ENCODE measurements at regions not wholly inside any gene's neighbourhood (a gene's known extent, or its start where the extent isn't known, plus 50 kb on each side); places are given as distances from the start of the nearest gene placed in this dataset.

DNA sequence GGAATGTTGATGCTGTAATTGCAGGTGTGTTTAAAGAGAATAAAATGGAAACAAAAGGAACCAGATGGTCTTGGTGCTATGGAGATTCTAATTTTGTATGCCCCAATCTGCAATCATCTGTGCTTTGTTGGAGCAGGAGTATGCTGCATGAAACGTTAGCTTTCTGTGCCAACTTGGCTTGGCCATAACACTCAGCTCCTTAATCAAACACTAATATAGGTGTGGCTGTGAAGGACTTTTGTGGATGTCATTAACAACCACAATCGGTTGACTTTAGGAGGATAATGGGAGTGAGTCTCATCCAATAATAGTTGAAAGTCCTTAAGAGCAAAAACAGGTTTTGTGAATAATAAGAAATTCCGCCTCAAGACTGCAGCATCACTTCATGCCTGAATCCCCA is 399.2 kb downstream of the NLGN4X start:
- DNase-seq, result no peak

GRCh38 chrX:5829060-5829459 is 399.6 kb downstream of the NLGN4X start:
- DNase-seq, result no peak

GRCh38 chrX:5823903-5824302 is 404.8 kb downstream of the NLGN4X start:
- no peak for DNase-seq

DNA sequence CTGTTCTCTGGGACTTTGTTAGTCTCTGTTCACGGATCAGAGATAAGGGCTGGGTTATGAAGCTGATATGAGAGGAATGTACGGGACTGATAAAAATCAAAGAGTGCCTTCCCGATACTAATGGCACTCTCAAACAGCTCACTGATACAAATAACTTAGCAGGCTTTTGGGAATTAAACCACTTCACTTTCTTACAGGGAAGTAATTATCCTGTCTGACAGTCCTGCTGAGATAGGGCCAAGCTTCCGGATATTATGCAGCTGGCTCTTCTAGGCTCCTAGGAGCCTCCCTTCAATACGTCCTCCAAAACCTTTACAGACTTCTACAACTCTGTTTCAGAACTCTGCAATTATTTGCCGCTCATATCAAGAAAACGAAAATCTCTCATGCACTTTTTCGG is 418.0 kb downstream of the NLGN4X start:
- DNase-seq, result no peak

GRCh38 chrX:5807181-5807580 is 421.5 kb downstream of the NLGN4X start:
- no peak for DNase-seq

DNA sequence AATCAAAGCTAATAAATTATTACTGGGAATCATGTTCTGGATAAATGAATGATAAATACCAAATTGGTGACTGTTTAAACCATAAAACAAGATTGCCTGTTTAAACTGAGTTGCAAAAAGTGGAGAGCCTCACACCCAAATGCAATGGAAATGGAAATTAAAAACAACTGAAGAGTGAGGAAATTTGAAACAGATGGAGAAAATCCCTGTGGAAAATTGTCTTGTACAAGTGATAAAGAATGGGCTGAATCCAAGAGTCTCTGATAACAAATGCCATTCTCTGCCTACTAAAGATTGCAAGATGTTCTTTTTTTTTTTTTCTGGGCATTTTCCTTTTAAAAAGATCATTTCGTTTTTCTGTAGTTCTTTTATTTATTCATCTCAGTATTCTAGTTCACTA is 426.3 kb downstream of the NLGN4X start:
- DNase-seq, result no peak

GRCh38 chrX:5791721-5792120 is 436.9 kb downstream of the NLGN4X start:
- no peak for DNase-seq

DNA sequence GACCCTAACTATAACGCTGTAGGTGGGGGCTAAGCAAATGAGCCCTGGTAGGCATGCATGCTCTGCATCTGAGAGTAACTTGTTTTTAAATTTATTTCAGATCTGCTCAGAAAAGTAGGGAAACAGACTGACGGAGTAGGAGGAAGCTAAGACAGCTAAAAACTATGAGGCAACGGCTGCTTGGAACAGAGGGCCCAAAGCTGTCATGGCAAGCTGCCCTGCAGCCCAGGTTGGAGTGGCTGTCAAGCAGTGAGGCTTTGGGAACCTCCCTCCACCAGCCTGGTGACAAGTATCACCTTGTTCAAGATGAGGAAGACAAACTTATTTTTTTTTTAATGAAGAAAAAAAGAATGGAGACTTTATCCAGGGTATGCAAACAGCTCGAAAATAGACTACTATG is 439.8 kb downstream of the NLGN4X start:
- DNase-seq, result no peak

DNA sequence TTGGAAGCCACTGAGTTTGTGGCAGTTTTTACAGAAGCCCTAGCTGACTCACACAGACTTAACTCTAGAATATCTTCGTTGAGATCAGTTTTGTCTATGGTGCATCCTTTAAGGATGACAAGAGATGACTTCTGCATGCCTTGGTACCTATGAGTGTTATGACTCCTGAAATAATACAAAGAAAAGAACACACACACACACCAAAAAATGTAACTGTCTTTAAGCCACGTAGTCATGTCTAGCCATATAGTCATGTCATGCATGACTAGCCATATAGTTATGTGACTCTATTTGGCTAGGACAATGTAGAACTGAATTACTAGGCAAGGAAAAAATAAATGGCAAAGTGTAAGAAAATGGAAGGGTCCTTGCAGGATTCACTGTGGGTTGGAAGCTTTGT is 447.8 kb downstream of the NLGN4X start:
- no peak for DNase-seq

DNA sequence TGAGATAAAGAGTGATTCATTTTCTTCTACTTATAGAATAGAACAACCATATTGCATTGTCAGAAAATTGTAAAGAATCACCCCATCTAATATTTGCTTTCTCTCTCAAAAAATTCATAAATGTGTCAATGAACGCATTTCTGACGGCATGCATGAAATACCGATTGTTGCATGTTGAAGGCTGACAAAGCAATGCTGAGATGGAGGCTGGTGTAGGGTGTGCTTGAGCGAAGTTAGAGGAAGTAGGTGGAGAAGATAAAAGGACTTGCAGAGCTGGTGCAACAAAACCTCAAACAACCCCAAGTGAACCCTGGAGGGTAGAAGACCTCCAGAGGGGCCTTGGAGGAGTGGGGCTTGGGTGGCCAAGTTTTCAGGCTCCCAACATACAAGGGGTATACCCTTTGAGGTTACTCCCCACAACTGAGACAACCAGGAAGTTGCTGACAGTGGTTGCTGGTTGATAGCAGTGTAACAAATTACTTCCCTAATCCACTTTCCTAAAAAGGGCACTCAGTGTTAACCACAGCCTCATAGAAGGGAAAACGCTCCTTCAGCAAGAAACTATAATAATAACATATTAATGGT is 452.7 kb downstream of the NLGN4X start:
- no peak for DNase-seq

GRCh38 chrX:5774446-5774845 is 454.2 kb downstream of the NLGN4X start:
- DNase-seq, result no peak

DNA sequence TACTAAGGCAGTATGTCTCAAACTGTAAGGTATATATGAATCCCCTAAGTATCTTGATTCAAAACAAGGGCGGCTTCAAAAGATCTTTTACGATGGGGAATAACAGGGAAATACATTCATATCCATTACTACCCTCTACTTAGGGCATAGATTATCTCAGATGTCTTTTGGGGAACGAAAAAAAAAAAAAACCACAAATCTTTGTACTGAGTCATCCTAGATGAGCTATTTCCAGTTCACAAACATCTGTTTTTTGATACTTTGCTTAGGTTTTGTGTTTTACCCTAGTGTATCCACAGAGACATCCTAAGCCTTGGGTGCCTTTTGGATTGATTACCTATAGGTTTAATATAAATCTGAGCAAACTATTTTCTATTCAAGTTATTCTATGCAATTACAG is 457.2 kb downstream of the NLGN4X start:
- DNase-seq, result no peak

GRCh38 chrX:5756616-5757015 is 472.1 kb downstream of the NLGN4X start:
- DNase-seq, result no peak

GRCh38 chrX:5753291-5753690 is 475.4 kb downstream of the NLGN4X start:
- no peak for DNase-seq

GRCh38 chrX:5752831-5753230 is 475.8 kb downstream of the NLGN4X start:
- DNase-seq, result no peak

DNA sequence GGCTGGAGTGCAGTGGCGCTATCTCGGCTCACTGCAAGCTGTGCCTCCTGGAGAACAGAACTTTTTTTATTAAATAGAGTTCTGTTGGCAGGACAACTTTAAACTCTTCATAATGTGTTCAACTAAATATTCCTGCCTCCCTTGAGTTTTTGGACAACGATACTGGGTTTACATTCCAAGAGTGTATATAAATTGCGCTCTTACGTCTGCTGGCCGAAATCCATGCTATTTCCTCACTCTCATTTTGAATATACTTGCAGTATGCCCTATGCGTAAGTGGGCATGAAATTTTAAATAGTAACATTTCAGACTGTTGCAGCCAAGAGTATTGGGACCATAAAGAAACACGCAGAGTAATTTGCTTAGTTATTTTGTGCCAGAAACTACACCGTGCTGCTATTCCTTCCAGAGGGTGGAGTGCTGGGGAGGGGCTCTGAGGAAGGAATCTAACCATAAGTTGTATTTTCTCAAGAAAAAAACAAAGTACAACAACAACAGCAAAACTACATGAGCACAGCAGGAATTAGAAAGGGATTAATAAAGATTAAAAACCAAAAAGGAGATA is 480.0 kb downstream of the NLGN4X start:
- no peak for DNase-seq

- DNase-seq, result no peak
These were observed 482.4 kb downstream of the NLGN4X start for GRCh38 chrX:5746231-5746630.

DNA sequence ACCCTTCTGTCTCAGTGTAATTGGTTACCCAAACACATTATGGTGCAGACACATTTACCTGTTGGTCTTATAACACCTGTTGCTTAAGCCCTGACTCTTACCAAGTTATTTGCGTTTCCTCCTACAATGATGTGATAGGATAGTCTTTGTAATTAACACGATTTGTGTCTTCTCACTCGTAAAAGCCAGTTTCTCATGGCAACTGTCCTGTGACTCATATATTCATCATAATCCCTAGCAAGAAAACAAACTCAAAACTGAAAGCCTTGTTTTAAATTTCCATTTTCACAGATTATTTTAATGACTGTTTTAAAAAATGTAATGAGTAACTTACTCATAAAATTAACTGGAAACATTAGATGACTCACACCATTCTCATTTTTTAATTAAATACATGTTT is 495.2 kb downstream of the NLGN4X start:
- no peak for DNase-seq

DNA sequence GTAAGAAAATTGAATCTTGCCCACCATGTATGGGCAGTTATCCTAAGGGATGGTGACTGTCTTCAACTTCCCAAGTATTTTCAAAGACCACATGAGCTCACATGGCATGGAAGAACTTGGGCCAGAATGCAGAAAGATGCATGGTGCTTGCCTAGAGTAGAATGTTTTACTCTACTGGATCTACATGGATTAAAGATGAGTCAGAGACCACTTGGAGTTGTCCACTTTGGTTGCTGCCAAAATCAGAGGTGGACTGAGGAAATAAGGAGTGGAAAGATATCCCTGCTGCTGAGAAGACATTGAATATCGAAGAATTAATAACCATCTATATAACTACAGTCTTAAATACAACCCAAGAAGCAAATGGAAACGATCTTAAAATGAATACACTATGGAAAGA is 498.1 kb downstream of the NLGN4X start:
- DNase-seq, result no peak

- no peak for DNase-seq
These were observed 502.4 kb downstream of the NLGN4X start for GRCh38 chrX:5726224-5726623.

DNA sequence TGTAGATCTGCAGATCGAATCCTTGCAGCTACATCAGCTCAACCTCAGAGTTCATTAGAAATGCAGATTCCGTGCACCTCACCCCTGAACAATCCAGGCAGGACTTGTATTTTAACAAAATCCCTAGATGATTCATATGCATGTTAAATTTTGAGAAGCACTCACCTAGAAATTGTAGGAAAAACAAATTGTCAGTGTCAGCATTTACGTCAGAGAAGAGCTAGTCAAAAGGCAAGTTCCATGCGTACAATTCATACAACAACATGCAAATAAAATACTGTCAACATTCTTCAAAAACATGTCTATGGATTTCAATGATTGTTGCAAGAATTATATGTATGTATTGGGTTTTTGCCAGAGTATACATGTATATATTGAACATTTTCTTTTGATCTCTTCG is 504.5 kb downstream of the NLGN4X start:
- DNase-seq, result no peak

- no peak for DNase-seq
These were observed 510.0 kb downstream of the NLGN4X start for GRCh38 chrX:5718651-5719050.

GRCh38 chrX:5716666-5717065 is 512.0 kb downstream of the NLGN4X start:
- no peak for DNase-seq

DNA sequence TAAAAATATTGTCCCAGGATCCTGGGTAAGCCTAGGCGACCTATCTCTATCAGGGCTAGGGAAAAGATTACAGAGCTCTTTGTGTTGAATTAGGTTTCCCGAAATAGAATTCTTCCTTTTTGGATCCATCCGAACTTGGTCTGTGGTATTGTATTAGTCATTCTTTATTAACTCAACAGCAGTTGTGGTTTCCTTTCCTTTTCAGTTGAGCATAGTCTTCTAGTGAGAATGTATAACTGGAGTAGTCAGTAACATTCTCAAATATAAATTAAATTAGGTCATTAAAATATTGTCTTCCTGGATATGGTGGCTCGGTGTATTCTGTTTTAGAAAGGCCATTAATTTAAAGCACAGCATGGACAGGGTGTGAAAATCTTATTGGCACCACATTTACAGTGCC is 520.4 kb downstream of the NLGN4X start:
- no peak for DNase-seq

DNA sequence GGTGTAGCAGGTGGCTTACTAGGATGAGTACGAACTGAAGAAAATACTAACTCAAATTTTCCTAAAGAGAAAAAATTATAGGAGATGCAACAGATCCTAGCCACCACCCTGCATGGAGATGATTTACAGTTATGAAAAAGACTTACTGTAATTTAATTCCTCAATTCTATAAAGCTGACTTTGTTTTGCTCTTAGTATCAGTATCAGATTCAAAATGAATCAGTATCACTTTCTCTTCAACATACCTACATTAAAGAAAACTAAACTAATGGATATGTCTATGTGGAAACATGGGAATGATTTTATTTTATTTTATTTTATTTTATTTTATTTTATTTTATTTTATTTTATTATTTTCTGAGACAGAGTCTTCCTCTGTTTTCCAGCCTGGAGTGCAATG is 525.8 kb downstream of the NLGN4X start:
- no peak for DNase-seq

DNA sequence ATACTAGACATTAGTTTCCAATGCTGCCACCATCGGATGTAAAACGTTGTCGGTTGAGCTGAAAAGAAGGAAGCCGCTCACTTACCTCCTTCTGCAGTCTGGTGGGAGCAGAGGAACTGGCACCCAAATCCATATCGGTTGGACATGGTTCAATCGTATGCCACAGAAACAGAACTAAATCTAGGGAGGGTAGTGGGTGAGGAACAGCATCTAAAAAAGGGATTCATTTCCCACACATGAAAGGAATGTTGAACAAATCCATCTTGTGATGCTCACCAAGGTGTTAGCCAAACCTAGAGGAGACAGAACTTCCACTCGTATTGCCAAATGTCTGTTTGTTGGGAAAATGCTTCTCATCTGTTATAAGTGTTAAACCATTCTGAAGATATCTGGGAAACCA is 532.7 kb downstream of the NLGN4X start:
- DNase-seq, result no peak
